GM12878 (cell line): ENCODE measurements at regions not wholly inside any gene's neighbourhood (a gene's known extent, or its start where the extent isn't known, plus 50 kb on each side); places are given as distances from the start of the nearest gene placed in this dataset.

Experiments used
- BMI1 ChIP-seq: fragments of 450-650 bp; IDR thresholded peaks from 2 replicates; pipeline ENCODE4 v1.6.1; 2016; ENCODE audit warnings: mild to moderate bottlenecking, moderate library complexity, borderline replicate concordance
- ETV6 ChIP-seq, 2 experiments: fragments of 450-650 bp in 1 of 2; IDR thresholded peaks in 1 of 2; conservative IDR thresholded peaks in 1 of 2; 2 replicates each; pipeline ENCODE4 v1.6.1; 2014; ENCODE audit warnings: antibody characterized with exemption in 1 of 2, borderline replicate concordance in 1 of 2, low read depth in 1 of 2, mild to moderate bottlenecking in 1 of 2, moderate library complexity in 1 of 2
- GATAD2B ChIP-seq: fragments of 450-650 bp; conservative IDR thresholded peaks from 2 replicates; pipeline ENCODE4 v1.6.1; 2017; ENCODE audit warnings: low read depth, mild to moderate bottlenecking, moderate library complexity
- HDAC2 ChIP-seq: fragments of 200-600 bp; sonication (generic); IDR thresholded peaks from 2 replicates; pipeline ENCODE4 v1.6.1; 2017
- IKZF1 ChIP-seq: fragments of 450-650 bp; conservative IDR thresholded peaks from 2 replicates; pipeline ENCODE4 v1.6.1; 2017; ENCODE audit warnings: antibody characterized with exemption, mild to moderate bottlenecking
- IRF5 ChIP-seq: fragments of 450-650 bp; IDR thresholded peaks from 2 replicates; pipeline ENCODE4 v1.6.1; 2017; ENCODE audit warnings: borderline replicate concordance
- KAT2A ChIP-seq: conservative IDR thresholded peaks from 2 replicates; pipeline ENCODE4 v1.6.1; 2011; ENCODE audit warnings: low read depth, low read length; ENCODE audit not compliant: control insufficient read depth
- KDM1A ChIP-seq: fragments of 200-600 bp; sonication (generic); IDR thresholded peaks from 2 replicates; pipeline ENCODE4 v1.6.1; 2016; ENCODE audit warnings: borderline replicate concordance
- PAX8 ChIP-seq: fragments of 450-650 bp; IDR thresholded peaks from 2 replicates; pipeline ENCODE4 v1.6.1; 2017; ENCODE audit warnings: mild to moderate bottlenecking, moderate library complexity
- PRDM15 ChIP-seq: fragments of 450-650 bp; formaldehyde crosslinking; IDR thresholded peaks from 2 replicates; pipeline ENCODE4 v1.4.0; 2020; ENCODE audit warnings: mild to moderate bottlenecking, moderate library complexity
- RAD21 ChIP-seq: IDR thresholded peaks from 2 replicates; pipeline ENCODE4 v1.6.1; 2011; ENCODE audit warnings: mild to moderate bottlenecking, low read depth, low read length, moderate library complexity; ENCODE audit not compliant: insufficient read depth
- SPI1 ChIP-seq: IDR thresholded peaks from 2 replicates; pipeline ENCODE4 v1.6.1; 2011; ENCODE audit warnings: low read depth, mild to moderate bottlenecking, low read length, moderate library complexity, borderline replicate concordance; ENCODE audit not compliant: insufficient read depth
- ZBTB4 ChIP-seq: fragments of 450-650 bp; formaldehyde crosslinking; IDR thresholded peaks from 2 replicates; pipeline ENCODE4 v1.4.0; 2022; ENCODE audit warnings: mild to moderate bottlenecking, moderate library complexity
- ZNF207 ChIP-seq: fragments of 450-650 bp; IDR thresholded peaks from 2 replicates; pipeline ENCODE4 v1.6.1; 2014; ENCODE audit warnings: antibody characterized with exemption, mild to moderate bottlenecking, borderline replicate concordance
- TF ChIP-seq, protein P1 (sequence below): fragments of 450-650 bp; conservative IDR thresholded peaks from 2 replicates; pipeline ENCODE4 v1.6.1; 2017; ENCODE audit warnings: mild to moderate bottlenecking, moderate library complexity
- TF ChIP-seq, protein P2 (sequence below): fragments of 450-650 bp; IDR thresholded peaks from 2 replicates; pipeline ENCODE4 v1.6.1; 2017; ENCODE audit warnings: mild to moderate bottlenecking

- TF ChIP-seq ZBTB4 = no peak
- no peak for TF ChIP-seq IRF5
- TF ChIP-seq RAD21 = peak; percentile 23; the same call in 1 of the 2 replicates
- TF ChIP-seq PAX8 = no peak
- TF ChIP-seq, protein P1, sequence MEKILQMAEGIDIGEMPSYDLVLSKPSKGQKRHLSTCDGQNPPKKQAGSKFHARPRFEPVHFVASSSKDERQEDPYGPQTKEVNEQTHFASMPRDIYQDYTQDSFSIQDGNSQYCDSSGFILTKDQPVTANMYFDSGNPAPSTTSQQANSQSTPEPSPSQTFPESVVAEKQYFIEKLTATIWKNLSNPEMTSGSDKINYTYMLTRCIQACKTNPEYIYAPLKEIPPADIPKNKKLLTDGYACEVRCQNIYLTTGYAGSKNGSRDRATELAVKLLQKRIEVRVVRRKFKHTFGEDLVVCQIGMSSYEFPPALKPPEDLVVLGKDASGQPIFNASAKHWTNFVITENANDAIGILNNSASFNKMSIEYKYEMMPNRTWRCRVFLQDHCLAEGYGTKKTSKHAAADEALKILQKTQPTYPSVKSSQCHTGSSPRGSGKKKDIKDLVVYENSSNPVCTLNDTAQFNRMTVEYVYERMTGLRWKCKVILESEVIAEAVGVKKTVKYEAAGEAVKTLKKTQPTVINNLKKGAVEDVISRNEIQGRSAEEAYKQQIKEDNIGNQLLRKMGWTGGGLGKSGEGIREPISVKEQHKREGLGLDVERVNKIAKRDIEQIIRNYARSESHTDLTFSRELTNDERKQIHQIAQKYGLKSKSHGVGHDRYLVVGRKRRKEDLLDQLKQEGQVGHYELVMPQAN = no peak; the same call in 1 of the 2 replicates
- TF ChIP-seq, protein P2, sequence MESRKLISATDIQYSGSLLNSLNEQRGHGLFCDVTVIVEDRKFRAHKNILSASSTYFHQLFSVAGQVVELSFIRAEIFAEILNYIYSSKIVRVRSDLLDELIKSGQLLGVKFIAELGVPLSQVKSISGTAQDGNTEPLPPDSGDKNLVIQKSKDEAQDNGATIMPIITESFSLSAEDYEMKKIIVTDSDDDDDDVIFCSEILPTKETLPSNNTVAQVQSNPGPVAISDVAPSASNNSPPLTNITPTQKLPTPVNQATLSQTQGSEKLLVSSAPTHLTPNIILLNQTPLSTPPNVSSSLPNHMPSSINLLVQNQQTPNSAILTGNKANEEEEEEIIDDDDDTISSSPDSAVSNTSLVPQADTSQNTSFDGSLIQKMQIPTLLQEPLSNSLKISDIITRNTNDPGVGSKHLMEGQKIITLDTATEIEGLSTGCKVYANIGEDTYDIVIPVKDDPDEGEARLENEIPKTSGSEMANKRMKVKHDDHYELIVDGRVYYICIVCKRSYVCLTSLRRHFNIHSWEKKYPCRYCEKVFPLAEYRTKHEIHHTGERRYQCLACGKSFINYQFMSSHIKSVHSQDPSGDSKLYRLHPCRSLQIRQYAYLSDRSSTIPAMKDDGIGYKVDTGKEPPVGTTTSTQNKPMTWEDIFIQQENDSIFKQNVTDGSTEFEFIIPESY = no peak
- no peak for TF ChIP-seq KAT2A
- peak; percentile 60; the same call in 1 of the 2 replicates for TF ChIP-seq ZNF207
- peak; percentile 75; the same call in 1 of the 2 replicates for TF ChIP-seq BMI1
- TF ChIP-seq PRDM15 = no peak
- peak in 1 of 2 experiments; percentile 78; a peak in 2 of 4 replicates for TF ChIP-seq ETV6 (conservative IDR thresholded peaks at IDR 0.05 in 1 of 2, IDR thresholded peaks at IDR 0.05 in 1 of 2; ENCODE audit: borderline replicate concordance in 1 of 2, low read depth in 1 of 2)
- peak; percentile 66 for TF ChIP-seq GATAD2B
- peak; percentile 92 for TF ChIP-seq IKZF1
- peak; percentile 87 for TF ChIP-seq SPI1
- TF ChIP-seq KDM1A = no peak
- no peak for TF ChIP-seq HDAC2
Measured at GRCh38 chr1:172818841-172819527, 160.1 kb downstream of the FASLG start (continued).
